ENCODE measurements at regions not wholly inside any gene's neighbourhood (a gene's known extent, or its start where the extent isn't known, plus 50 kb on each side); places are given as distances from the start of the nearest gene placed in this dataset.

- no peak for ATAC-seq
- no peak for TF ChIP-seq TSHZ2 (CRISPR knock-in tag; IDR thresholded peaks at IDR 0.05)
- TF ChIP-seq CREB5 (CRISPR knock-in tag; IDR thresholded peaks at IDR 0.05; ENCODE audit: low read depth): no peak
- no peak for TF ChIP-seq ZFP3 (CRISPR knock-in tag; IDR thresholded peaks at IDR 0.05)
- TF ChIP-seq TOX (CRISPR knock-in tag; IDR thresholded peaks at IDR 0.05; ENCODE audit: borderline replicate concordance): no peak
- no peak for TF ChIP-seq PATZ1 (CRISPR knock-in tag; IDR thresholded peaks at IDR 0.05; ENCODE audit: borderline replicate concordance)
- no peak for TF ChIP-seq GLIS3 (CRISPR knock-in tag; IDR thresholded peaks at IDR 0.05)
- TF ChIP-seq ESRRG (CRISPR knock-in tag; IDR thresholded peaks at IDR 0.05): no peak
- no peak for TF ChIP-seq ARNTL (CRISPR knock-in tag; IDR thresholded peaks at IDR 0.05; ENCODE audit: borderline replicate concordance, low read depth)
- TF ChIP-seq CSDC2 (CRISPR knock-in tag; IDR thresholded peaks at IDR 0.05): no peak
- no peak for TF ChIP-seq POU6F1 (CRISPR knock-in tag; IDR thresholded peaks at IDR 0.05; ENCODE audit: borderline replicate concordance, low read depth)
- no peak for TF ChIP-seq CSRNP3 (CRISPR knock-in tag; IDR thresholded peaks at IDR 0.05)
Observed at GRCh38 chr11:45396394-45396793, 110.3 kb upstream of the SYT13 start.

GRCh38 chr11:45395947-45396346 is 109.8 kb upstream of the SYT13 start:
- no peak for ATAC-seq
- no peak for TF ChIP-seq ISL1 (CRISPR knock-in tag; IDR thresholded peaks at IDR 0.05)
- TF ChIP-seq BACH2 (CRISPR knock-in tag; IDR thresholded peaks at IDR 0.05; ENCODE audit: borderline replicate concordance): no peak
- TF ChIP-seq PATZ1 (CRISPR knock-in tag; IDR thresholded peaks at IDR 0.05; ENCODE audit: borderline replicate concordance): no peak
- TF ChIP-seq CSRNP3 (CRISPR knock-in tag; IDR thresholded peaks at IDR 0.05): no peak
- no peak for TF ChIP-seq RARB (CRISPR knock-in tag; IDR thresholded peaks at IDR 0.05)
- no peak for TF ChIP-seq TOX (CRISPR knock-in tag; IDR thresholded peaks at IDR 0.05; ENCODE audit: borderline replicate concordance)
- no peak for TF ChIP-seq POU6F1 (CRISPR knock-in tag; IDR thresholded peaks at IDR 0.05; ENCODE audit: borderline replicate concordance, low read depth)
- TF ChIP-seq ZC3H10 (CRISPR knock-in tag; IDR thresholded peaks at IDR 0.05): no peak
- TF ChIP-seq PPARA (CRISPR knock-in tag; IDR thresholded peaks at IDR 0.05; ENCODE audit: borderline replicate concordance): no peak
- no peak for TF ChIP-seq ARNTL (CRISPR knock-in tag; IDR thresholded peaks at IDR 0.05; ENCODE audit: borderline replicate concordance, low read depth)
- no peak for TF ChIP-seq GLIS3 (CRISPR knock-in tag; IDR thresholded peaks at IDR 0.05)
- TF ChIP-seq ZFP30 (CRISPR knock-in tag; IDR thresholded peaks at IDR 0.05): no peak
- no peak for TF ChIP-seq TSHZ2 (CRISPR knock-in tag; IDR thresholded peaks at IDR 0.05)
- TF ChIP-seq OSR1 (CRISPR knock-in tag; IDR thresholded peaks at IDR 0.05): no peak
- no peak for TF ChIP-seq CREB5 (CRISPR knock-in tag; IDR thresholded peaks at IDR 0.05; ENCODE audit: low read depth)
- no peak for TF ChIP-seq CSDC2 (CRISPR knock-in tag; IDR thresholded peaks at IDR 0.05)
- TF ChIP-seq ZFP3 (CRISPR knock-in tag; IDR thresholded peaks at IDR 0.05): no peak
